Tibial nerve (tissue), 4 donors: ENCODE measurements at regions not wholly inside any gene's neighbourhood (a gene's known extent, or its start where the extent isn't known, plus 50 kb on each side); places are given as distances from the start of the nearest gene placed in this dataset.

Experiments used
- DNase-seq, 2 donors: peaks; one replicate each; pipeline ENCODE4 v3.0.0-alpha.2; 2019; ENCODE audit warnings: low spot score in 2 of 2
- H3K27ac ChIP-seq, 4 donors: fragments of 200-600 bp; sonication (generic) in 3 of 4; one replicate each; pipeline ENCODE4 v1.5.1; 2017 to 2019; ENCODE audit warnings: mild to moderate bottlenecking in 1 of 4
- H3K27me3 ChIP-seq, 2 donors: fragments of 200-600 bp; sonication (generic) in 1 of 2; one replicate each; pipeline versions ENCODE4 v1.5.1 to v1.6.0; 2017 to 2019
- H3K36me3 ChIP-seq, 3 donors: fragments of 200-600 bp; sonication (generic); one replicate each; pipeline ENCODE4 v1.5.1; 2018 to 2019
- H3K4me1 ChIP-seq, 4 donors: fragments of 200-600 bp; sonication (generic) in 3 of 4; one replicate each; pipeline ENCODE4 v1.5.1; 2017 to 2019
- H3K4me3 ChIP-seq, 4 donors: fragments of 200-600 bp; sonication (generic) in 3 of 4; one replicate each; pipeline ENCODE4 v1.5.1; 2017 to 2019; ENCODE audit warnings: mild to moderate bottlenecking in 1 of 4, moderate library complexity in 1 of 4
- H3K9me3 ChIP-seq, 4 donors: fragments of 200-600 bp; sonication (generic) in 3 of 4; one replicate each; pipeline ENCODE4 v1.5.1; 2017 to 2019
- EP300 ChIP-seq, 2 donors: sonication (generic); formaldehyde crosslinking; IDR thresholded peaks; one replicate each; pipeline ENCODE4 v1.6.1; 2017; ENCODE audit warnings: antibody characterized with exemption in 2 of 2, mild to moderate bottlenecking in 1 of 2
- POLR2A ChIP-seq, 2 donors: fragments of 450-650 bp; IDR thresholded peaks; one replicate each; pipeline ENCODE4 v1.6.1; 2017; ENCODE audit warnings: antibody characterized with exemption in 2 of 2, mild to moderate bottlenecking in 2 of 2, moderate library complexity in 2 of 2
- WGBS, 2 donors: methylation state at CpG; one replicate each; pipeline ENCODE4 v1.1.5; 2018; 5-methylcytosine and 5-hydroxymethylcytosine counted together
- TF ChIP-seq, protein P1 (sequence below), 5 experiments: fragments of 200-600 bp in 3 of 5; fragments of 450-650 bp in 2 of 5; sonication (generic) in 3 of 5; IDR thresholded peaks; one replicate each; pipeline ENCODE4 v1.5.1; 2016 to 2019; ENCODE audit warnings: antibody characterized with exemption in 5 of 5, mild to moderate bottlenecking in 3 of 5, moderate library complexity in 2 of 5

GRCh38 chr12:11962860-11963259 lies 107.9 kb upstream of the BCL2L14 start:
- H3K36me3 ChIP-seq = no peaks in the 10 kb centered on the region
- H3K27me3 ChIP-seq = no peaks in the 10 kb centered on the region
- H3K4me1 ChIP-seq = peaks cover 0 to 5% (median 0%) of the 10 kb centered on the region in 4 donors
- peaks cover 0 to 7% (median 0%) of the 10 kb centered on the region in 4 donors for H3K9me3 ChIP-seq
- no peak for DNase-seq
- 91 to 92% methylated on average over 5 of the region's 5 CpGs for WGBS, 2 donors
- TF ChIP-seq, protein P1, sequence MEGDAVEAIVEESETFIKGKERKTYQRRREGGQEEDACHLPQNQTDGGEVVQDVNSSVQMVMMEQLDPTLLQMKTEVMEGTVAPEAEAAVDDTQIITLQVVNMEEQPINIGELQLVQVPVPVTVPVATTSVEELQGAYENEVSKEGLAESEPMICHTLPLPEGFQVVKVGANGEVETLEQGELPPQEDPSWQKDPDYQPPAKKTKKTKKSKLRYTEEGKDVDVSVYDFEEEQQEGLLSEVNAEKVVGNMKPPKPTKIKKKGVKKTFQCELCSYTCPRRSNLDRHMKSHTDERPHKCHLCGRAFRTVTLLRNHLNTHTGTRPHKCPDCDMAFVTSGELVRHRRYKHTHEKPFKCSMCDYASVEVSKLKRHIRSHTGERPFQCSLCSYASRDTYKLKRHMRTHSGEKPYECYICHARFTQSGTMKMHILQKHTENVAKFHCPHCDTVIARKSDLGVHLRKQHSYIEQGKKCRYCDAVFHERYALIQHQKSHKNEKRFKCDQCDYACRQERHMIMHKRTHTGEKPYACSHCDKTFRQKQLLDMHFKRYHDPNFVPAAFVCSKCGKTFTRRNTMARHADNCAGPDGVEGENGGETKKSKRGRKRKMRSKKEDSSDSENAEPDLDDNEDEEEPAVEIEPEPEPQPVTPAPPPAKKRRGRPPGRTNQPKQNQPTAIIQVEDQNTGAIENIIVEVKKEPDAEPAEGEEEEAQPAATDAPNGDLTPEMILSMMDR (IDR thresholded peaks at IDR 0.05) = no peak
- TF ChIP-seq POLR2A (IDR thresholded peaks at IDR 0.05) (no peak), EP300 (IDR thresholded peaks at IDR 0.05) (no peak)
- H3K27ac ChIP-seq = no peak overlapping the region
- H3K4me3 ChIP-seq = no peak overlapping the region

GRCh38 chr12:11963841-11964471 lies 106.8 kb upstream of the BCL2L14 start:
- H3K27me3 ChIP-seq = no peaks in the 10 kb centered on the region
- peaks cover 0 to 7% (median 0%) of the 10 kb centered on the region in 4 donors for H3K9me3 ChIP-seq
- no peak overlapping the region for H3K4me3 ChIP-seq
- WGBS, 2 donors = 82 to 88% methylated on average over 12 of the region's 12 CpGs
- H3K27ac ChIP-seq = no peak overlapping the region
- no peaks in the 10 kb centered on the region for H3K36me3 ChIP-seq
- no peak for TF ChIP-seq POLR2A (IDR thresholded peaks at IDR 0.05)
- TF ChIP-seq, protein P1 (IDR thresholded peaks at IDR 0.05) = no peak
- no peak for TF ChIP-seq EP300 (IDR thresholded peaks at IDR 0.05)
- peaks cover 0 to 2% (median 0%) of the 10 kb centered on the region in 4 donors for H3K4me1 ChIP-seq
- DNase-seq = no peak

DNA sequence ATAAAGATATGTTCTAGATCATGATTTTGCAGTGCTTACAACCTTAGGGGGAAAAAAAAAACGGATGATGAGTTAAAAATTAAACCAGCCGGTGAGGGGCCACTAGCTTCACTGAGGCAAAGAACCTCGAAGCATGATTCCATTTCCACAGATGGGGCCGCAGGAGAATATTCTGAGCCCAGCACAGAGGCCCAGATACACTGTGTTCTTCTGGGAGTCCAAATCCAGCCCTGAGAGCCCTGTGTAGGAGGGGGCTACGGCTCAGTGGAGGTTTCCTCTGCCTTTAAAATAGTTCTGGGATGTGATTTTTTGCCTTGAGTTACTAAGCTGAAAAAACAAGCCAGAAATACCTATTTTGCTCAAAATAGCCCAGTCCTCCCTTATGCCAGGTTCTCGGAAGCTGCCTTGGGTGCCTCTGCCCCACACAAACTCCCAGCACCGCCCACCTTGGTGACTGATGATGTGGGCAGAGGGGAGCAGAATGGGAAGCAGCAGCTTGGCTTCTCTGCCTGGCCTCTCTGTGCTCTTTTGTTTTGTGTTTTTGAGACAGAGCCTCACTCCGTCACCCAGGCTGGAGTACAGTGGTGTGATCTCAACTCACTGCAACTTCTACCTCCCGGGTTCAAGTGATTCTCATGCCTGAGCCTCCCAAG lies 105.4 kb upstream of the BCL2L14 start:
- TF ChIP-seq POLR2A (IDR thresholded peaks at IDR 0.05) = no peak
- TF ChIP-seq, protein P1 (IDR thresholded peaks at IDR 0.05) = no peak
- TF ChIP-seq EP300 (IDR thresholded peaks at IDR 0.05) = no peak
- 73 to 81% methylated on average over 9 of the region's 9 CpGs for WGBS, 2 donors
- no peak for DNase-seq
- Histone ChIP-seq H3K4me1 (no peaks in the 10 kb centered on the region), H3K36me3 (no peaks in the 10 kb centered on the region), H3K27me3 (no peaks in the 10 kb centered on the region), H3K27ac (no peak overlapping the region), H3K4me3 (no peak overlapping the region), H3K9me3 (peaks cover 0 to 7% (median 0%) of the 10 kb centered on the region in 4 donors)

DNA sequence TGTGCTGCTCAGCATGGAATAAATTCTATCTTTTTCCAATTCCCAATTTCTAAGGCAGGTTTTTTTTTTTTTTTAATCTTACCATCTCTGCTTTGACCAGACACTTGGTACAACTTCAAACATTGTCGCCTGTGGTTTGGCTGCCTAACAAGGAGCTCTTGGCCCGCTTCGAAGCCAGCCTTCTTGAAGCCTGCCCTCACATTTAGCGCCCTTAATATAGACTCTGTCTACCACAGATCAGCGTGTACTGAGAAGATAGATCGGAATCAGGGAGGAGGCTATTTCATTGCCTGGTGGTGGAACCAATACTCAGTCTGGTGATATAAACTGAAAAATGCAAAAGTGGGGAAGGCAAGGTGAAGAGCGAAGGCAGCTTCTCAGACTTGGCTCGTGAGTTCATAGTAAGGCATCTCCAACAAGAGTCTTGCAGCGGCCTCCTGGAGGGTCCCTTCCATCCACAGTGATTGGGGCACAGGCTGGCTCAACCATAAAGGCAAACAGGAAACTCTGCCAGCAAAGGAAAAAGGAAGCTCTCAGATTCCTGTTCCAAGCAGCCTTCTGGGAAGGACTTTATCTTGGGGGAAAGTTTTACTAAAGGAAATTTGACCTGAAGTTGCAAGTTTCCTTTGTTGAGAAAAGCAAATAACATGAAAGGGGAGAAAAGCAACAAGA lies 103.2 kb upstream of the BCL2L14 start:
- TF ChIP-seq, protein P1 (IDR thresholded peaks at IDR 0.05) = no peak
- TF ChIP-seq EP300 (IDR thresholded peaks at IDR 0.05) = no peak
- no peak for TF ChIP-seq POLR2A (IDR thresholded peaks at IDR 0.05)
- 89 to 91% methylated on average over 9 of the region's 9 CpGs for WGBS, 2 donors
- H3K36me3 ChIP-seq = no peaks in the 10 kb centered on the region

GRCh38 chr12:11968048-11968383 lies 102.7 kb upstream of the BCL2L14 start:
- TF ChIP-seq EP300 (IDR thresholded peaks at IDR 0.05) = no peak
- TF ChIP-seq POLR2A (IDR thresholded peaks at IDR 0.05) = no peak
- TF ChIP-seq, protein P1 (IDR thresholded peaks at IDR 0.05) = no peak
- no peak for DNase-seq
- no peaks in the 10 kb centered on the region for H3K36me3 ChIP-seq
- no peaks in the 10 kb centered on the region for H3K4me1 ChIP-seq
- no peak overlapping the region for H3K4me3 ChIP-seq
- H3K9me3 ChIP-seq = peaks cover 0 to under 1% (median 0%) of the 10 kb centered on the region in 4 donors
- no peak overlapping the region for H3K27ac ChIP-seq
- WGBS, 2 donors = 57 to 64% methylated on average over 5 of the region's 5 CpGs
- H3K27me3 ChIP-seq = no peaks in the 10 kb centered on the region

More for the DNA sequence above, 103.2 kb upstream of the BCL2L14 start:
- DNase-seq = no peak
- no peak overlapping the region for H3K27ac ChIP-seq
- H3K27me3 ChIP-seq = no peaks in the 10 kb centered on the region
- H3K4me3 ChIP-seq = no peak overlapping the region
- peaks cover 0 to 5% (median 0%) of the 10 kb centered on the region in 4 donors for H3K9me3 ChIP-seq
- no peaks in the 10 kb centered on the region for H3K4me1 ChIP-seq
